ENCODE measurements at regions not wholly inside any gene's neighbourhood (a gene's known extent, or its start where the extent isn't known, plus 50 kb on each side); places are given as distances from the start of the nearest gene placed in this dataset.

- H3K79me2 ChIP-seq (ENCODE audit: control insufficient read depth, insufficient read depth, low read length, poor library complexity) = no peaks in the 10 kb centered on the region
- H3K4me1 ChIP-seq (ENCODE audit: control insufficient read depth in 1 of 2, insufficient read depth in 2 of 2, low read length in 2 of 2) = no peaks in the 10 kb centered on the region
- no peak overlapping the region for H4K12ac ChIP-seq (ENCODE audit: low read depth, low read length)
- H3K27me3 ChIP-seq (ENCODE audit: insufficient read depth, low read length) = no peaks in the 10 kb centered on the region
- no peak overlapping the region for H3K4me3 ChIP-seq (ENCODE audit: low read depth, low read length)
- H2BK120ac ChIP-seq (ENCODE audit: insufficient read depth, low read length, poor library complexity) = no peak overlapping the region
- no peak for DNase-seq
- H3K79me1 ChIP-seq (ENCODE audit: low read length) = no peaks in the 10 kb centered on the region
- no peak overlapping the region for H3K4me2 ChIP-seq (ENCODE audit: low read length)
- no peak overlapping the region for H2AFZ ChIP-seq (ENCODE audit: insufficient read depth, low read length, poor library complexity)
- H4K91ac ChIP-seq (ENCODE audit: low read depth, low read length) = no peak overlapping the region
- no peak overlapping the region for H2BK5ac ChIP-seq (ENCODE audit: low read depth, low read length, poor library complexity)
- no peak overlapping the region for H4K8ac ChIP-seq (ENCODE audit: low read depth, low read length)
- no peak overlapping the region for H3K4ac ChIP-seq (ENCODE audit: low read depth, low read length)
- H3K9ac ChIP-seq (ENCODE audit: low read length) = no peak overlapping the region
- no peak overlapping the region for H3K27ac ChIP-seq (ENCODE audit: low read depth, low read length)
- no peak overlapping the region for H3K18ac ChIP-seq (ENCODE audit: low read length)
- H3K9me3 ChIP-seq (ENCODE audit: insufficient read depth, low read depth, low read length) = no peaks in the 10 kb centered on the region
- no peak overlapping the region for H3K14ac ChIP-seq (ENCODE audit: low read length)
- H2BK12ac ChIP-seq (ENCODE audit: low read length) = no peak overlapping the region
- no CpG with 5 or more reads among the region's 1 CpG for WGBS (ENCODE audit: extremely low coverage, insufficient coverage, insufficient read length)
- no peaks in the 10 kb centered on the region for H3K36me3 ChIP-seq (ENCODE audit: control insufficient read depth in 1 of 2, insufficient read depth in 2 of 2, low read length in 2 of 2)
- H3K23ac ChIP-seq (ENCODE audit: low read length) = no peak overlapping the region
- H2AK5ac ChIP-seq (ENCODE audit: low read length) = no peak overlapping the region
Measured at GRCh38 chr4:96162636-96163035, 322.7 kb downstream of the PDHA2 start.

- Histone ChIP-seq H3K4me2 (ENCODE audit: low read length) (no peak overlapping the region), H2AFZ (ENCODE audit: insufficient read depth, low read length, poor library complexity) (no peak overlapping the region), H4K12ac (ENCODE audit: low read depth, low read length) (no peak overlapping the region), H3K4ac (ENCODE audit: low read depth, low read length) (no peak overlapping the region), H3K9me3 (ENCODE audit: insufficient read depth, low read depth, low read length) (no peaks in the 10 kb centered on the region), H3K79me1 (ENCODE audit: low read length) (no peaks in the 10 kb centered on the region), H2BK5ac (ENCODE audit: low read depth, low read length, poor library complexity) (no peak overlapping the region), H3K27me3 (ENCODE audit: insufficient read depth, low read length) (no peaks in the 10 kb centered on the region), H4K91ac (ENCODE audit: low read depth, low read length) (no peak overlapping the region), H3K23ac (ENCODE audit: low read length) (no peak overlapping the region), H3K36me3 (ENCODE audit: control insufficient read depth in 1 of 2, insufficient read depth in 2 of 2, low read length in 2 of 2) (no peaks in the 10 kb centered on the region), H3K4me3 (ENCODE audit: low read depth, low read length) (no peak overlapping the region), H3K27ac (ENCODE audit: low read depth, low read length) (no peak overlapping the region), H3K4me1 (ENCODE audit: control insufficient read depth in 1 of 2, insufficient read depth in 2 of 2, low read length in 2 of 2) (no peaks in the 10 kb centered on the region), H3K14ac (ENCODE audit: low read length) (no peak overlapping the region), H3K79me2 (ENCODE audit: control insufficient read depth, insufficient read depth, low read length, poor library complexity) (no peaks in the 10 kb centered on the region), H2AK5ac (ENCODE audit: low read length) (no peak overlapping the region), H4K8ac (ENCODE audit: low read depth, low read length) (no peak overlapping the region), H2BK12ac (ENCODE audit: low read length) (no peak overlapping the region), H2BK120ac (ENCODE audit: insufficient read depth, low read length, poor library complexity) (no peak overlapping the region), H3K9ac (ENCODE audit: low read length) (no peak overlapping the region), H3K18ac (ENCODE audit: low read length) (no peak overlapping the region)
- no CpG with 5 or more reads among the region's 3 CpGs for WGBS (ENCODE audit: extremely low coverage, insufficient coverage, insufficient read length)
- peak; percentile 16 to 58 for DNase-seq
Measured at GRCh38 chr4:96164814-96165351, 325.0 kb downstream of the PDHA2 start.

GRCh38 chr4:96166806-96167205, 326.9 kb downstream of the PDHA2 start:
- Histone ChIP-seq H3K79me2 (ENCODE audit: control insufficient read depth, insufficient read depth, low read length, poor library complexity) (no peaks in the 10 kb centered on the region), H3K79me1 (ENCODE audit: low read length) (no peaks in the 10 kb centered on the region), H3K9ac (ENCODE audit: low read length) (no peak overlapping the region), H3K27ac (ENCODE audit: low read depth, low read length) (no peak overlapping the region), H2BK5ac (ENCODE audit: low read depth, low read length, poor library complexity) (no peak overlapping the region), H4K12ac (ENCODE audit: low read depth, low read length) (no peak overlapping the region), H3K9me3 (ENCODE audit: insufficient read depth, low read depth, low read length) (no peaks in the 10 kb centered on the region), H4K91ac (ENCODE audit: low read depth, low read length) (no peak overlapping the region), H3K18ac (ENCODE audit: low read length) (no peak overlapping the region), H2BK12ac (ENCODE audit: low read length) (no peak overlapping the region), H3K4me3 (ENCODE audit: low read depth, low read length) (no peak overlapping the region), H2BK120ac (ENCODE audit: insufficient read depth, low read length, poor library complexity) (no peak overlapping the region), H2AFZ (ENCODE audit: insufficient read depth, low read length, poor library complexity) (no peak overlapping the region), H3K4me1 (ENCODE audit: control insufficient read depth in 1 of 2, insufficient read depth in 2 of 2, low read length in 2 of 2) (no peaks in the 10 kb centered on the region), H3K4ac (ENCODE audit: low read depth, low read length) (no peak overlapping the region), H2AK5ac (ENCODE audit: low read length) (no peak overlapping the region), H3K4me2 (ENCODE audit: low read length) (no peak overlapping the region), H3K27me3 (ENCODE audit: insufficient read depth, low read length) (no peaks in the 10 kb centered on the region), H3K36me3 (ENCODE audit: control insufficient read depth in 1 of 2, insufficient read depth in 2 of 2, low read length in 2 of 2) (no peaks in the 10 kb centered on the region), H3K23ac (ENCODE audit: low read length) (no peak overlapping the region), H3K14ac (ENCODE audit: low read length) (no peak overlapping the region), H4K8ac (ENCODE audit: low read depth, low read length) (no peak overlapping the region)
- DNase-seq = no peak

GRCh38 chr4:96170198-96170597, 330.3 kb downstream of the PDHA2 start:
- H3K4ac ChIP-seq (ENCODE audit: low read depth, low read length) = no peak overlapping the region
- no peak overlapping the region for H3K23ac ChIP-seq (ENCODE audit: low read length)
- no peak overlapping the region for H3K9ac ChIP-seq (ENCODE audit: low read length)
- no peak overlapping the region for H2AFZ ChIP-seq (ENCODE audit: insufficient read depth, low read length, poor library complexity)
- H3K79me2 ChIP-seq (ENCODE audit: control insufficient read depth, insufficient read depth, low read length, poor library complexity) = no peaks in the 10 kb centered on the region
- no peak overlapping the region for H4K12ac ChIP-seq (ENCODE audit: low read depth, low read length)
- DNase-seq = peak; percentile 41 to 67
- WGBS (ENCODE audit: extremely low coverage, insufficient coverage, insufficient read length) = no CpG with 5 or more reads among the region's 14 CpGs
- H3K4me2 ChIP-seq (ENCODE audit: low read length) = no peak overlapping the region
- no peak overlapping the region for H3K18ac ChIP-seq (ENCODE audit: low read length)
- no peaks in the 10 kb centered on the region for H3K36me3 ChIP-seq (ENCODE audit: control insufficient read depth in 1 of 2, insufficient read depth in 2 of 2, low read length in 2 of 2)
- H2BK12ac ChIP-seq (ENCODE audit: low read length) = no peak overlapping the region
- H3K27me3 ChIP-seq (ENCODE audit: insufficient read depth, low read length) = no peaks in the 10 kb centered on the region
- no peaks in the 10 kb centered on the region for H3K79me1 ChIP-seq (ENCODE audit: low read length)
- H2BK120ac ChIP-seq (ENCODE audit: insufficient read depth, low read length, poor library complexity) = no peak overlapping the region
- no peak overlapping the region for H3K27ac ChIP-seq (ENCODE audit: low read depth, low read length)
- no peak overlapping the region for H4K8ac ChIP-seq (ENCODE audit: low read depth, low read length)
- H2AK5ac ChIP-seq (ENCODE audit: low read length) = no peak overlapping the region
- H3K4me3 ChIP-seq (ENCODE audit: low read depth, low read length) = no peak overlapping the region
- H3K4me1 ChIP-seq (ENCODE audit: control insufficient read depth in 1 of 2, insufficient read depth in 2 of 2, low read length in 2 of 2) = no peaks in the 10 kb centered on the region
- H4K91ac ChIP-seq (ENCODE audit: low read depth, low read length) = no peak overlapping the region
- H3K14ac ChIP-seq (ENCODE audit: low read length) = no peak overlapping the region
- H3K9me3 ChIP-seq (ENCODE audit: insufficient read depth, low read depth, low read length) = no peaks in the 10 kb centered on the region
- no peak overlapping the region for H2BK5ac ChIP-seq (ENCODE audit: low read depth, low read length, poor library complexity)

Data from trophoblast cell (in vitro differentiated cells and primary cell).